ENCODE measurements at regions not wholly inside any gene's neighbourhood (a gene's known extent, or its start where the extent isn't known, plus 50 kb on each side); places are given as distances from the start of the nearest gene placed in this dataset.

DNA sequence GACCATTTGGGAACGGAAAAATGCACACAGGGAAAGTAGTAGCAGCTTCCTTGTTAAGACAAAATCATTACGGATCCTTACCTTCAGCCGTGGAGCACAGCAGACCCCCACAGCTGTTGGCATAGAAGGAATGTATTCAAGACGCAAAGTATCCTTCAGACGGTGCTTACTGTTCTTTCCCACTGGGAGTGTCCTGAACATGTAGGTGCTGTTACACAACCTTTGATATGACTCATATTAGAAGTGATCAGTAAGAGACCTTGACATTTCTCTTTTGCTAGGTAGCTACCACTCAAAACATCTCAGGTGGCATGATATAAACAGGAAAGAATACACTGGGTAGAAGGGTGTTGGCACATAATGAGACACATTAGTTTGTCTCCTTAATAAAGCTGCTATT lies 154.0 kb upstream of the FMR1 start:
- no peak for TF ChIP-seq POLR2A (IDR thresholded peaks at IDR 0.05; ENCODE audit: low read length)
- no peak for TF ChIP-seq RAD21 (conservative IDR thresholded peaks at IDR 0.05 in 1 of 2, IDR thresholded peaks at IDR 0.05 in 1 of 2)
- no peak for TF ChIP-seq MAZ (IDR thresholded peaks at IDR 0.05; ENCODE audit: borderline replicate concordance, low read depth, low read length)
- TF ChIP-seq, protein P1, sequence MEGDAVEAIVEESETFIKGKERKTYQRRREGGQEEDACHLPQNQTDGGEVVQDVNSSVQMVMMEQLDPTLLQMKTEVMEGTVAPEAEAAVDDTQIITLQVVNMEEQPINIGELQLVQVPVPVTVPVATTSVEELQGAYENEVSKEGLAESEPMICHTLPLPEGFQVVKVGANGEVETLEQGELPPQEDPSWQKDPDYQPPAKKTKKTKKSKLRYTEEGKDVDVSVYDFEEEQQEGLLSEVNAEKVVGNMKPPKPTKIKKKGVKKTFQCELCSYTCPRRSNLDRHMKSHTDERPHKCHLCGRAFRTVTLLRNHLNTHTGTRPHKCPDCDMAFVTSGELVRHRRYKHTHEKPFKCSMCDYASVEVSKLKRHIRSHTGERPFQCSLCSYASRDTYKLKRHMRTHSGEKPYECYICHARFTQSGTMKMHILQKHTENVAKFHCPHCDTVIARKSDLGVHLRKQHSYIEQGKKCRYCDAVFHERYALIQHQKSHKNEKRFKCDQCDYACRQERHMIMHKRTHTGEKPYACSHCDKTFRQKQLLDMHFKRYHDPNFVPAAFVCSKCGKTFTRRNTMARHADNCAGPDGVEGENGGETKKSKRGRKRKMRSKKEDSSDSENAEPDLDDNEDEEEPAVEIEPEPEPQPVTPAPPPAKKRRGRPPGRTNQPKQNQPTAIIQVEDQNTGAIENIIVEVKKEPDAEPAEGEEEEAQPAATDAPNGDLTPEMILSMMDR (IDR thresholded peaks at IDR 0.05): no peak
- no peak for TF ChIP-seq RNF2 (IDR thresholded peaks at IDR 0.05; ENCODE audit: borderline replicate concordance, low read depth)
- TF ChIP-seq CHD2 (IDR thresholded peaks at IDR 0.05; ENCODE audit: low read length, partially characterized antibody): no peak
- no peak for TF ChIP-seq KDM5A (IDR thresholded peaks at IDR 0.05)
- no peak for TF ChIP-seq NR3C1 (IDR thresholded peaks at IDR 0.05)
- TF ChIP-seq, protein P2, sequence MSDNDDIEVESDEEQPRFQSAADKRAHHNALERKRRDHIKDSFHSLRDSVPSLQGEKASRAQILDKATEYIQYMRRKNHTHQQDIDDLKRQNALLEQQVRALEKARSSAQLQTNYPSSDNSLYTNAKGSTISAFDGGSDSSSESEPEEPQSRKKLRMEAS (IDR thresholded peaks at IDR 0.05): no peak
- TF ChIP-seq SMC3 (IDR thresholded peaks at IDR 0.05): no peak

Data from A549 (cell line).